GM12878 (cell line): ENCODE measurements at regions not wholly inside any gene's neighbourhood (a gene's known extent, or its start where the extent isn't known, plus 50 kb on each side); places are given as distances from the start of the nearest gene placed in this dataset.

Experiments used
- ATAC-seq: fragments of 200-7000 bp; cut with Tn5 transposase; 3 replicates; pipeline ENCODE4 v1.9.1; 2020; ENCODE audit warnings: mild to moderate bottlenecking, moderate library complexity
- BruUV-seq: library from RNA; stranded (reverse); fragments of 400-500 nt; replicated peaks from 2 replicates; lab custom pipeline; 2021; lab: Mats Ljungman, UMichigan
- CTCF ChIA-PET: fragments of 300-600 bp; sonication (Branson Sonifier 250); formaldehyde crosslinking; extraction: SDS; loops from one replicate; lab custom pipeline; 2021; ENCODE audit warnings: inconsistent platforms; lab: Yijun Ruan, JAX
- POLR2A ChIA-PET: fragments of 350-600 bp; formaldehyde crosslinking; extraction: SDS; loops from one replicate; lab custom pipeline; 2021; ENCODE audit warnings: inconsistent platforms; lab: Charles Lee
- RAD21 ChIA-PET: fragments of 300-600 bp; sonication (Branson Sonifier 250); formaldehyde crosslinking; loops from one replicate; lab custom pipeline; 2023; ENCODE audit warnings: antibody characterized with exemption; ENCODE audit not compliant: unreplicated experiment; lab: Charles Lee
- SMC1A ChIA-PET: fragments of 300-600 bp; sonication (Branson Sonifier 250); formaldehyde crosslinking; loops from one replicate; lab custom pipeline; 2023; ENCODE audit not compliant: unreplicated experiment, uncharacterized antibody; lab: Charles Lee
- DNase-seq: peaks from one replicate; pipeline ENCODE4 v3.0.0-alpha.2; 2011; ENCODE audit warnings: low read depth, low spot score
- FAIRE-seq: peaks from 3 replicates; lab custom pipeline; 2011; peaks lifted over from hg19 to GRCh38; lab: Jason Lieb, UNC
- H2AFZ ChIP-seq: 2 replicates; pipeline ENCODE4 v1.6.0; 2011; ENCODE audit warnings: low read depth, low read length, control low read depth; ENCODE audit not compliant: control insufficient read depth
- H3K27ac ChIP-seq: 2 replicates; pipeline ENCODE4 v1.5.1; 2011; ENCODE audit warnings: control low read depth; ENCODE audit not compliant: control insufficient read depth, insufficient read depth
- H3K27me3 ChIP-seq, 2 experiments: replicated peaks in 1 of 2; 2 replicates each; pipeline versions ENCODE4 v1.6.0 to v1.6.1; 2011; ENCODE audit warnings: low read length in 1 of 2; ENCODE audit not compliant: control insufficient read depth in 2 of 2, insufficient read depth in 2 of 2
- H3K36me3 ChIP-seq, 2 experiments: 2 replicates each; pipeline ENCODE4 v1.5.1; 2011; ENCODE audit warnings: low read length in 1 of 2; ENCODE audit not compliant: control insufficient read depth in 2 of 2, insufficient read depth in 2 of 2
- H3K4me1 ChIP-seq: 2 replicates; pipeline ENCODE4 v1.6.1; 2011; ENCODE audit warnings: mild to moderate bottlenecking, low read length, moderate library complexity, mixed read lengths; ENCODE audit not compliant: control insufficient read depth, insufficient read depth
- H3K4me2 ChIP-seq: 2 replicates; pipeline ENCODE4 v1.6.0; 2011; ENCODE audit warnings: control low read depth; ENCODE audit not compliant: control insufficient read depth, insufficient read depth
- H3K4me3 ChIP-seq: fragments of 200-600 bp; sonication (generic); 2 replicates; pipeline ENCODE4 v1.5.1; 2016
- H3K79me2 ChIP-seq: 2 replicates; pipeline ENCODE4 v1.6.0; 2011; ENCODE audit warnings: low read length; ENCODE audit not compliant: control insufficient read depth, insufficient read depth
- H3K9ac ChIP-seq: 2 replicates; pipeline ENCODE4 v1.8.0; 2011; ENCODE audit warnings: low read length, control low read depth, mixed read lengths; ENCODE audit not compliant: control insufficient read depth, insufficient read depth
- H3K9me3 ChIP-seq: replicated peaks from 3 replicates; pipeline ENCODE4 v1.5.1; 2011; ENCODE audit warnings: mild to moderate bottlenecking, low read length; ENCODE audit not compliant: control insufficient read depth, insufficient read depth
- H4K20me1 ChIP-seq: 2 replicates; pipeline ENCODE4 v1.6.0; 2011; ENCODE audit not compliant: control insufficient read depth, insufficient read depth
- BRCA1 ChIP-seq: IDR thresholded peaks from 2 replicates; pipeline ENCODE4 v1.6.1; 2011; ENCODE audit warnings: low read depth, low read length, improper control_type of control experiment
- MYB ChIP-seq: fragments of 150-350 bp; IDR thresholded peaks from 2 replicates; pipeline ENCODE4 v1.6.1; 2014; ENCODE audit warnings: mild to moderate bottlenecking, low read depth, low read length, borderline replicate concordance
- NFYB ChIP-seq: IDR thresholded peaks from 2 replicates; pipeline ENCODE4 v1.6.1; 2011; ENCODE audit warnings: low read depth, mild to moderate bottlenecking, low read length, improper control_type of control experiment, moderate library complexity; ENCODE audit not compliant: insufficient read depth
- RAD51 ChIP-seq: fragments of 450-650 bp; IDR thresholded peaks from 2 replicates; pipeline ENCODE4 v1.6.1; 2016; ENCODE audit warnings: moderate library complexity, mild to moderate bottlenecking, inconsistent platforms
- RUNX3 ChIP-seq: IDR thresholded peaks from 2 replicates; pipeline ENCODE4 v1.6.1; 2012; ENCODE audit warnings: low read length, inconsistent platforms
- SREBF1 ChIP-seq: IDR thresholded peaks from 2 replicates; pipeline ENCODE4 v1.6.1; 2012; ENCODE audit warnings: mild to moderate bottlenecking, low read length
- SRF ChIP-seq, 2 experiments: IDR thresholded peaks; 2 replicates each; pipeline ENCODE4 v1.6.1; 2011; ENCODE audit warnings: low read depth in 2 of 2, low read length in 2 of 2, mild to moderate bottlenecking in 1 of 2, moderate library complexity in 1 of 2
- STAT3 ChIP-seq: IDR thresholded peaks from 2 replicates; pipeline ENCODE4 v1.6.1; 2011; ENCODE audit warnings: low read depth, low read length, improper control_type of control experiment
- TBL1XR1 ChIP-seq: IDR thresholded peaks from 2 replicates; pipeline ENCODE4 v1.6.1; 2012; ENCODE audit warnings: low read depth, low read length, improper control_type of control experiment
- YBX1 ChIP-seq: fragments of 450-650 bp; IDR thresholded peaks from 2 replicates; pipeline ENCODE4 v1.6.1; 2016; ENCODE audit warnings: antibody characterized with exemption
- ZNF274 ChIP-seq: IDR thresholded peaks from one replicate; pipeline ENCODE4 v1.8.0; 2011; ENCODE audit not compliant: insufficient read length, insufficient read depth
- whole genome bisulfite sequencing: methylation state at CpG from one replicate; pipeline ENCODE4 v1.1.6; 2016; ENCODE audit warnings: low lambda C conversion rate; ENCODE audit not compliant: insufficient replicate concordance, insufficient coverage; ENCODE audit errors: missing lambda C conversion rate; 5-methylcytosine and 5-hydroxymethylcytosine counted together
- in situ Hi-C: fragments of 300-500 bp; cut with MboI; formaldehyde crosslinking; loops from 9 replicates; pipeline ENCODE4 v1.14.3; 2018; ENCODE audit warnings: mixed read lengths
- intact Hi-C: fragments of 100-400 bp; cut with micrococcal nuclease; formaldehyde crosslinking; loops from one replicate; pipeline ENCODE4 v1.14.2; 2022; ENCODE audit not compliant: unreplicated experiment
- TF ChIP-seq, protein P1 (sequence below): IDR thresholded peaks from 2 replicates; pipeline ENCODE4 v1.6.1; 2011; ENCODE audit warnings: mild to moderate bottlenecking, low read depth, low read length, moderate library complexity; ENCODE audit not compliant: insufficient replicate concordance
- TF ChIP-seq, protein P2 (sequence below): fragments of 150-350 bp; IDR thresholded peaks from 2 replicates; pipeline ENCODE4 v1.6.1; 2016; ENCODE audit warnings: low read depth, low read length
- TF ChIP-seq, protein P3 (sequence below): fragments of 450-650 bp; formaldehyde crosslinking; IDR thresholded peaks from 2 replicates; pipeline ENCODE4 v1.5.0; 2022; ENCODE audit warnings: mild to moderate bottlenecking, missing genetic modification characterization

DNA sequence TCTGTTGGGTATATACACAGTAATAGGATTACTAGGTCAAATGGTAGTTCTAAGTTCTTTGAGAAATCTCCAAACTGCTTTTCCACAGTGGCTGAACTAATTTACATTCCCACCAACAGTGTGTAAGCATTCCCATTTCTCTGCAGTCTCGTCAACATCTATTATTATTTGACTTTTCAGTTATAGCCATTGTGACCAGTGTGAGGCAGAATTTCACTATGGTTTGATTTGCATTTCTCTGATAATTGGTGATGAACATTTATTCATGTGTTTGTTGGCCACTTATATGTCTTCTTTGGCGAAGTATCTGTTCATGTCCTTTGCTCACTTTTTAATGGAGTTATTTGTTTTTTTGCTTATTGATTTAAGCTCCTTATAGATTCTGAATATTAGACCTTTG is 596.2 kb upstream of the DAB2 start:
- FAIRE-seq (no peak), ATAC-seq (no peak), DNase-seq (no peak)
- no peak overlapping the region for H3K4me2 ChIP-seq
- CTCF ChIA-PET = interaction anchor here (1.2 kb wide), 1 partner anchor 665 kb away, joined by 3 read pairs; no protein-coding TSS in a partner anchor
- no peak overlapping the region for H3K27ac ChIP-seq
- in situ Hi-C loops (no loop called here), intact Hi-C loops (loop anchor here (10.0 kb wide), 1 partner anchor 664 kb away; no protein-coding TSS in a partner anchor)
- no peaks in the 10 kb centered on the region for H3K27me3 ChIP-seq
- no peak overlapping the region for H3K4me3 ChIP-seq
- 0% methylated on average over 2 of the region's 2 CpGs for WGBS
- SMC1A ChIA-PET = interaction anchor here (1.4 to 2.1 kb wide), 2 partner anchors 13 to 668 kb away, joined by 3 to 4 read pairs; no protein-coding TSS in a partner anchor
- H3K79me2 ChIP-seq = no peaks in the 10 kb centered on the region
- H3K36me3 ChIP-seq = no peaks in the 10 kb centered on the region
- H3K4me1 ChIP-seq = no peaks in the 10 kb centered on the region
- no peaks in the 10 kb centered on the region for H4K20me1 ChIP-seq
- no peak overlapping the region for H2AFZ ChIP-seq
- no peak overlapping the region for H3K9ac ChIP-seq
- H3K9me3 ChIP-seq = no peaks in the 10 kb centered on the region
- POLR2A ChIA-PET = no interaction called here
- RAD21 ChIA-PET = no interaction called here
- BruUV-seq = no TSS peak
- TF ChIP-seq, protein P1, sequence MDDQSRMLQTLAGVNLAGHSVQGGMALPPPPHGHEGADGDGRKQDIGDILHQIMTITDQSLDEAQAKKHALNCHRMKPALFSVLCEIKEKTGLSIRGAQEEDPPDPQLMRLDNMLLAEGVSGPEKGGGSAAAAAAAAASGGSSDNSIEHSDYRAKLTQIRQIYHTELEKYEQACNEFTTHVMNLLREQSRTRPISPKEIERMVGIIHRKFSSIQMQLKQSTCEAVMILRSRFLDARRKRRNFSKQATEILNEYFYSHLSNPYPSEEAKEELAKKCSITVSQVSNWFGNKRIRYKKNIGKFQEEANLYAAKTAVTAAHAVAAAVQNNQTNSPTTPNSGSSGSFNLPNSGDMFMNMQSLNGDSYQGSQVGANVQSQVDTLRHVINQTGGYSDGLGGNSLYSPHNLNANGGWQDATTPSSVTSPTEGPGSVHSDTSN = no peak
- TF ChIP-seq MYB (no peak), ZNF274 (no peak), YBX1 (no peak), STAT3 (no peak), RAD51 (no peak), SRF (IDR thresholded peaks at IDR 0.05; ENCODE audit: low read depth in 2 of 2, low read length in 2 of 2) (no peak), BRCA1 (no peak), RUNX3 (no peak), TBL1XR1 (no peak), SREBF1 (no peak), NFYB (no peak)
- TF ChIP-seq, protein P2, sequence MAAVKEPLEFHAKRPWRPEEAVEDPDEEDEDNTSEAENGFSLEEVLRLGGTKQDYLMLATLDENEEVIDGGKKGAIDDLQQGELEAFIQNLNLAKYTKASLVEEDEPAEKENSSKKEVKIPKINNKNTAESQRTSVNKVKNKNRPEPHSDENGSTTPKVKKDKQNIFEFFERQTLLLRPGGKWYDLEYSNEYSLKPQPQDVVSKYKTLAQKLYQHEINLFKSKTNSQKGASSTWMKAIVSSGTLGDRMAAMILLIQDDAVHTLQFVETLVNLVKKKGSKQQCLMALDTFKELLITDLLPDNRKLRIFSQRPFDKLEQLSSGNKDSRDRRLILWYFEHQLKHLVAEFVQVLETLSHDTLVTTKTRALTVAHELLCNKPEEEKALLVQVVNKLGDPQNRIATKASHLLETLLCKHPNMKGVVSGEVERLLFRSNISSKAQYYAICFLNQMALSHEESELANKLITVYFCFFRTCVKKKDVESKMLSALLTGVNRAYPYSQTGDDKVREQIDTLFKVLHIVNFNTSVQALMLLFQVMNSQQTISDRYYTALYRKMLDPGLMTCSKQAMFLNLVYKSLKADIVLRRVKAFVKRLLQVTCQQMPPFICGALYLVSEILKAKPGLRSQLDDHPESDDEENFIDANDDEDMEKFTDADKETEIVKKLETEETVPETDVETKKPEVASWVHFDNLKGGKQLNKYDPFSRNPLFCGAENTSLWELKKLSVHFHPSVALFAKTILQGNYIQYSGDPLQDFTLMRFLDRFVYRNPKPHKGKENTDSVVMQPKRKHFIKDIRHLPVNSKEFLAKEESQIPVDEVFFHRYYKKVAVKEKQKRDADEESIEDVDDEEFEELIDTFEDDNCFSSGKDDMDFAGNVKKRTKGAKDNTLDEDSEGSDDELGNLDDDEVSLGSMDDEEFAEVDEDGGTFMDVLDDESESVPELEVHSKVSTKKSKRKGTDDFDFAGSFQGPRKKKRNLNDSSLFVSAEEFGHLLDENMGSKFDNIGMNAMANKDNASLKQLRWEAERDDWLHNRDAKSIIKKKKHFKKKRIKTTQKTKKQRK = no peak
- TF ChIP-seq, protein P3, sequence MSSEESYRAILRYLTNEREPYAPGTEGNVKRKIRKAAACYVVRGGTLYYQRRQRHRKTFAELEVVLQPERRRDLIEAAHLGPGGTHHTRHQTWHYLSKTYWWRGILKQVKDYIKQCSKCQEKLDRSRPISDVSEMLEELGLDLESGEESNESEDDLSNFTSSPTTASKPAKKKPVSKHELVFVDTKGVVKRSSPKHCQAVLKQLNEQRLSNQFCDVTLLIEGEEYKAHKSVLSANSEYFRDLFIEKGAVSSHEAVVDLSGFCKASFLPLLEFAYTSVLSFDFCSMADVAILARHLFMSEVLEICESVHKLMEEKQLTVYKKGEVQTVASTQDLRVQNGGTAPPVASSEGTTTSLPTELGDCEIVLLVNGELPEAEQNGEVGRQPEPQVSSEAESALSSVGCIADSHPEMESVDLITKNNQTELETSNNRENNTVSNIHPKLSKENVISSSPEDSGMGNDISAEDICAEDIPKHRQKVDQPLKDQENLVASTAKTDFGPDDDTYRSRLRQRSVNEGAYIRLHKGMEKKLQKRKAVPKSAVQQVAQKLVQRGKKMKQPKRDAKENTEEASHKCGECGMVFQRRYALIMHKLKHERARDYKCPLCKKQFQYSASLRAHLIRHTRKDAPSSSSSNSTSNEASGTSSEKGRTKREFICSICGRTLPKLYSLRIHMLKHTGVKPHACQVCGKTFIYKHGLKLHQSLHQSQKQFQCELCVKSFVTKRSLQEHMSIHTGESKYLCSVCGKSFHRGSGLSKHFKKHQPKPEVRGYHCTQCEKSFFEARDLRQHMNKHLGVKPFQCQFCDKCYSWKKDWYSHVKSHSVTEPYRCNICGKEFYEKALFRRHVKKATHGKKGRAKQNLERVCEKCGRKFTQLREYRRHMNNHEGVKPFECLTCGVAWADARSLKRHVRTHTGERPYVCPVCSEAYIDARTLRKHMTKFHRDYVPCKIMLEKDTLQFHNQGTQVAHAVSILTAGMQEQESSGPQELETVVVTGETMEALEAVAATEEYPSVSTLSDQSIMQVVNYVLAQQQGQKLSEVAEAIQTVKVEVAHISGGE = no peak
